Panc1 (cell line): ENCODE measurements at regions not wholly inside any gene's neighbourhood (a gene's known extent, or its start where the extent isn't known, plus 50 kb on each side); places are given as distances from the start of the nearest gene placed in this dataset.

ENCODE experiments used
- ATAC-seq: fragments of 200-7000 bp; cut with Tn5 transposase; 2 replicates; pipeline ENCODE4 v1.9.1; 2020; ENCODE audit warnings: mild to moderate bottlenecking, moderate library complexity
- BruUV-seq: library from RNA; stranded (reverse); fragments of 400-500 nt; replicated peaks from 2 replicates; lab custom pipeline; 2021; lab: Mats Ljungman, UMichigan
- CTCF ChIA-PET: fragments of 300-600 bp; sonication (Branson Sonifier 250); formaldehyde crosslinking; loops from one replicate; lab custom pipeline; 2022; ENCODE audit warnings: antibody characterized with exemption; lab: Charles Lee
- POLR2A ChIA-PET: fragments of 300-600 bp; sonication (Branson Sonifier 250); formaldehyde crosslinking; loops from one replicate; lab custom pipeline; 2022; ENCODE audit warnings: antibody characterized with exemption; lab: Charles Lee
- DNase-seq: peaks from one replicate; pipeline ENCODE4 v3.0.0-alpha.2; 2010; ENCODE audit warnings: low read depth, low spot score
- H3K27ac ChIP-seq: 2 replicates; pipeline ENCODE4 v1.5.1; 2011; ENCODE audit warnings: mild to moderate bottlenecking, low read length, inconsistent platforms
- H3K27me3 ChIP-seq: fragments of 200-500 bp; sonication (Bioruptor generic); 2 replicates; pipeline ENCODE4 v1.6.0; 2014; ENCODE audit warnings: low read length, inconsistent platforms; ENCODE audit not compliant: control insufficient read depth, insufficient read depth
- H3K36me3 ChIP-seq: fragments of 200-500 bp; sonication (Bioruptor generic); 2 replicates; pipeline ENCODE4 v1.5.1; 2014; ENCODE audit warnings: inconsistent platforms, mild to moderate bottlenecking, low read length, moderate library complexity; ENCODE audit not compliant: control insufficient read depth, insufficient read depth
- H3K4me1 ChIP-seq: 2 replicates; pipeline ENCODE4 v1.5.1; 2011; ENCODE audit warnings: inconsistent platforms, mild to moderate bottlenecking, low read length, moderate library complexity; ENCODE audit not compliant: control insufficient read depth, insufficient read depth
- H3K4me3 ChIP-seq, 2 experiments: 2 replicates each; pipeline ENCODE4 v1.5.1; 2011 to 2012; ENCODE audit warnings: low read depth in 2 of 2, low read length in 2 of 2, mild to moderate bottlenecking in 2 of 2, inconsistent platforms in 1 of 2, moderate library complexity in 1 of 2
- H3K9me3 ChIP-seq: fragments of 200-500 bp; sonication (Bioruptor generic); 2 replicates; pipeline ENCODE4 v1.5.1; 2014; ENCODE audit warnings: low read depth, mild to moderate bottlenecking, inconsistent platforms, low read length, moderate library complexity; ENCODE audit not compliant: control insufficient read depth, insufficient read depth
- CTCF ChIP-seq: fragments of 450-650 bp; IDR thresholded peaks from 2 replicates; pipeline ENCODE4 v1.5.1; 2017; ENCODE audit warnings: mild to moderate bottlenecking
- POLR2AphosphoS5 ChIP-seq: IDR thresholded peaks from 2 replicates; pipeline ENCODE4 v1.6.1; 2012; ENCODE audit warnings: mild to moderate bottlenecking, low read depth, low read length, moderate library complexity
- REST ChIP-seq, 2 experiments: IDR thresholded peaks; 2 replicates each; pipeline ENCODE4 v1.6.1; 2011 to 2012; ENCODE audit warnings: low read depth in 2 of 2, control low read depth in 1 of 2, low read length in 1 of 2, mild to moderate bottlenecking in 1 of 2, moderate library complexity in 1 of 2; ENCODE audit not compliant: insufficient read depth in 1 of 2
- SIN3A ChIP-seq: IDR thresholded peaks from 2 replicates; pipeline ENCODE4 v1.6.1; 2012; ENCODE audit warnings: low read depth, mild to moderate bottlenecking, low read length, moderate library complexity, borderline replicate concordance; ENCODE audit not compliant: insufficient read depth
- TCF7L2 ChIP-seq: IDR thresholded peaks from 2 replicates; pipeline ENCODE4 v1.6.1; 2011; ENCODE audit warnings: mild to moderate bottlenecking, low read depth, low read length, inconsistent platforms
- in situ Hi-C: cut with HindIII; loops from 2 replicates; pipeline ENCODE4 v1.10.0; 2016; ENCODE audit warnings: low sequenced_read_pairs, low pct_unique_long_range_greater_than_20kb
- intact Hi-C: fragments of 100-400 bp; cut with micrococcal nuclease; formaldehyde crosslinking; loops from one replicate; pipeline ENCODE4 v1.10.0; 2022; ENCODE audit not compliant: unreplicated experiment

GRCh38 chr15:96066852-96067495 is 263.5 kb upstream of the NR2F2 start:
- H3K9me3 ChIP-seq, result no peaks in the 10 kb centered on the region
- no peak for TF ChIP-seq CTCF
- no peak for TF ChIP-seq TCF7L2
- no peak for TF ChIP-seq REST (IDR thresholded peaks at IDR 0.05; ENCODE audit: insufficient read depth in 1 of 2, low read depth in 2 of 2, low read length in 1 of 2)
- TF ChIP-seq SIN3A, result no peak
- no peak for TF ChIP-seq POLR2AphosphoS5
- POLR2A ChIA-PET, result no interaction called here
- no TSS peak for BruUV-seq
- no peak overlapping the region for H3K4me3 ChIP-seq
- no peaks in the 10 kb centered on the region for H3K4me1 ChIP-seq
- no peaks in the 10 kb centered on the region for H3K36me3 ChIP-seq
- intact Hi-C loops (loop anchor here (10.0 kb wide), 1 partner anchor 1678 kb away; no protein-coding TSS in a partner anchor), in situ Hi-C loops (no loop called here)
- no peaks in the 10 kb centered on the region for H3K27me3 ChIP-seq
- ATAC-seq (no peak), DNase-seq (no peak)
- H3K27ac ChIP-seq, result no peak overlapping the region
- CTCF ChIA-PET, result interaction anchor here (0.6 kb wide), 1 partner anchor 24 kb away, joined by 4 read pairs; no protein-coding TSS in a partner anchor

GRCh38 chr15:96067677-96068076 is 262.8 kb upstream of the NR2F2 start:
- TF ChIP-seq CTCF (no peak), TCF7L2 (no peak), REST (IDR thresholded peaks at IDR 0.05; ENCODE audit: insufficient read depth in 1 of 2, low read depth in 2 of 2, low read length in 1 of 2) (no peak), SIN3A (no peak), POLR2AphosphoS5 (no peak)
- BruUV-seq, result no TSS peak
- Histone ChIP-seq H3K9me3 (no peaks in the 10 kb centered on the region), H3K27ac (no peak overlapping the region), H3K4me1 (no peaks in the 10 kb centered on the region), H3K4me3 (no peak overlapping the region), H3K27me3 (no peaks in the 10 kb centered on the region), H3K36me3 (no peaks in the 10 kb centered on the region)
- intact Hi-C loops, result loop anchor here (10.0 kb wide), 1 partner anchor 1677 kb away; no protein-coding TSS in a partner anchor
- POLR2A ChIA-PET, result no interaction called here
- in situ Hi-C loops, result no loop called here
- ATAC-seq (no peak), DNase-seq (no peak)
- CTCF ChIA-PET, result interaction anchor here (0.6 kb wide), 1 partner anchor 25 kb away, joined by 4 read pairs; no protein-coding TSS in a partner anchor
